Chondrocyte (in vitro differentiated cells): ENCODE measurements at regions not wholly inside any gene's neighbourhood (a gene's known extent, or its start where the extent isn't known, plus 50 kb on each side); places are given as distances from the start of the nearest gene placed in this dataset.

ENCODE experiments used
- DNase-seq: peaks from one replicate; pipeline ENCODE4 v3.0.0; 2021; ENCODE audit warnings: mixed read lengths, low spot score
- H3K27ac Mint-ChIP-seq: one replicate; pipeline ENCODE4 v1.8.0; 2021; ENCODE audit warnings: mild to moderate bottlenecking, moderate library complexity, mixed read lengths; ENCODE audit not compliant: unreplicated experiment
- H3K27me3 Mint-ChIP-seq: 2 replicates; pipeline ENCODE4 v1.8.0; 2021; ENCODE audit warnings: low read depth, mixed read lengths
- H3K36me3 Mint-ChIP-seq: 2 replicates; pipeline ENCODE4 v1.8.0; 2021; ENCODE audit warnings: low read depth, mixed read lengths
- H3K4me1 Mint-ChIP-seq: 2 replicates; pipeline ENCODE4 v1.8.0; 2021; ENCODE audit warnings: low read depth, mild to moderate bottlenecking, mixed read lengths
- H3K4me3 Mint-ChIP-seq: one replicate; pipeline ENCODE4 v1.8.0; 2021; ENCODE audit warnings: mild to moderate bottlenecking, moderate library complexity, mixed read lengths; ENCODE audit not compliant: unreplicated experiment
- H3K9me3 Mint-ChIP-seq: 2 replicates; pipeline ENCODE4 v1.8.0; 2021; ENCODE audit warnings: low read depth, mixed read lengths
- CTCF ChIP-seq: fragments of 200-600 bp; sonication (generic); IDR thresholded peaks from 2 replicates; pipeline ENCODE4 v1.5.0; 2021; ENCODE audit warnings: antibody characterized with exemption, mild to moderate bottlenecking, moderate library complexity

- H3K27ac Mint-ChIP-seq = no peak overlapping the region
- DNase-seq = no peak
- no peak overlapping the region for H3K4me3 Mint-ChIP-seq
- peaks cover 27% of the 10 kb centered on the region for H3K36me3 Mint-ChIP-seq
- no peak for TF ChIP-seq CTCF
- H3K9me3 Mint-ChIP-seq = peaks cover 67% of the 10 kb centered on the region
- H3K4me1 Mint-ChIP-seq = no peaks in the 10 kb centered on the region
- no peaks in the 10 kb centered on the region for H3K27me3 Mint-ChIP-seq
Measured at GRCh38 chr5:8805653-8806052, 740.2 kb downstream of the SEMA5A start.

- Mint-ChIP-seq H3K27ac (no peak overlapping the region), H3K27me3 (no peaks in the 10 kb centered on the region), H3K4me1 (no peaks in the 10 kb centered on the region), H3K9me3 (peaks cover 49% of the 10 kb centered on the region), H3K36me3 (peaks cover 21% of the 10 kb centered on the region), H3K4me3 (no peak overlapping the region)
- no peak for TF ChIP-seq CTCF
- DNase-seq = no peak
Measured at GRCh38 chr5:8807636-8808035, 738.2 kb downstream of the SEMA5A start.

- H3K27ac Mint-ChIP-seq = no peak overlapping the region
- H3K9me3 Mint-ChIP-seq = peaks cover 29% of the 10 kb centered on the region
- H3K36me3 Mint-ChIP-seq = peaks cover 11% of the 10 kb centered on the region
Measured at GRCh38 chr5:8811581-8811980, 734.3 kb downstream of the SEMA5A start.

GRCh38 chr5:8813180-8813579 lies 732.7 kb downstream of the SEMA5A start:
- DNase-seq = no peak
- Mint-ChIP-seq H3K27me3 (no peaks in the 10 kb centered on the region), H3K4me1 (no peaks in the 10 kb centered on the region), H3K27ac (no peak overlapping the region), H3K36me3 (peaks cover 9% of the 10 kb centered on the region), H3K4me3 (no peak overlapping the region), H3K9me3 (peaks cover 23% of the 10 kb centered on the region)
- no peak for TF ChIP-seq CTCF

More at GRCh38 chr5:8811581-8811980, 734.3 kb downstream of the SEMA5A start:
- no peaks in the 10 kb centered on the region for H3K27me3 Mint-ChIP-seq
- TF ChIP-seq CTCF = no peak
- H3K4me1 Mint-ChIP-seq = no peaks in the 10 kb centered on the region
- H3K4me3 Mint-ChIP-seq = no peak overlapping the region
- DNase-seq = no peak

GRCh38 chr5:8814105-8814504 lies 731.8 kb downstream of the SEMA5A start:
- H3K4me3 Mint-ChIP-seq = no peak overlapping the region
- DNase-seq = no peak
- H3K9me3 Mint-ChIP-seq = peaks cover 25% of the 10 kb centered on the region
- H3K36me3 Mint-ChIP-seq = peaks cover 9% of the 10 kb centered on the region
- H3K27ac Mint-ChIP-seq = no peak overlapping the region
- H3K27me3 Mint-ChIP-seq = no peaks in the 10 kb centered on the region
- TF ChIP-seq CTCF = no peak
- H3K4me1 Mint-ChIP-seq = no peaks in the 10 kb centered on the region
